ENCODE measurements at regions not wholly inside any gene's neighbourhood (a gene's known extent, or its start where the extent isn't known, plus 50 kb on each side); places are given as distances from the start of the nearest gene placed in this dataset.
"Not testable (repeated sequence)": the region's sequence is repeated elsewhere in the genome, so short reads cannot be mapped to it uniquely, and the experiment has no call there.

DNA sequence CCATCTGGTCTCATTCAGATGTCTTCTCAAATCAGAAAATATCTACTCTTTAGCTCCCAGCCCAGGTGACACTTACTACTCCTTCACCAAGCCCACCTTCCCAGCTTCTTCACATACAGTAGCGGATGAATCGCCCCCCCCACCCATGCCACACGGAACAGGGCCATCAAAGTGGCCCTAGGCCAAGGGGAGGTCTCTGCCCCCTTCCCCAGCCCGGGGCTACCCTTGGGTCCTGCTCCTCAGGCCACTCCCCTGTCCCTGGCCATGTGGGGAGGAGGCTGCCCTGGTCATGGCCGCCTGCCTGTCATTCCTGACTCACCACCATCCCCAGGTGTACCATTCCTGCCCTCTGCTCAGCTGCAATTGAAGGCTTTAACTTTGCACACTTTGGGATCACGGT lies 142.8 kb downstream of the NECTIN1 start:
- no peak for DNase-seq (ENCODE audit: low spot score)

DNA sequence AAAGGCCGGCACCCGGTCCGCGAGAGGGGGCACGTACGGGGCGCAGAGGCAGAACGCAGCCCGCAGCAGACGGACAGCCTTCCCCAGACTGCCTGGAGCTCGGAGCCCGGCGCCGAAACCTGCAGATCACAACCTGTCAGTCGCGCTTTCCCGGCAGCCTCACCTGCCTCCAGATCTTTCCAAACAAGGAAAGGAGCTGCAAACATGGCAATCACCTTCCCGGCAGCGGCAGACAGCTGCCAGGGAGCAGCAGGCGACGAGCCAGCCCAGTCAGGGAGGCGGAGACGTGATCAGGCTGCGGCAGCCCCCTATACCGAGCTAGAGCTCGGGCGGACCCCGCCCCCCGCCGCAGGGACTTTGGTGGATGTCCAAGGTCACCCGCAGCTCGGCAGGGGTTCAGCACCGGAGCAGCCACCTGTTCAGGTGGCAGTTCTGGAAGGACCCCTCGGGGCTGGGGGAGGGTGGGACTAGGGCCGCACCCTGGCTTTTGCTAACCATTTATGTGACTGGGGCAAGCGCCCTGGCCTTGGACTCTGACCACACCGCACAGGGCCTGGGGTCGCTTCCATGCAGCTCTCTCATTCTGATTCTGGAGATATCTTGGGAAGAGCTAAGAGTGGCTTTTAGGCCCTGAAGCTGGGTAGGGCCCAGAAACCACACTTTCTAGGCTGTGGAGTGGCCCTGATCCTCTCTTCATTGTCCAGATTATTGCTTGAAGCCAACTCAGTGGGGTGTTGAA lies 143.8 kb downstream of the NECTIN1 start:
- DNase-seq (ENCODE audit: low spot score), result no peak

GRCh38 chr11:119584193-119585042 lies 144.6 kb downstream of the NECTIN1 start:
- no peak for DNase-seq (ENCODE audit: low spot score)

- no peak for DNase-seq (ENCODE audit: low spot score)
These were observed 145.4 kb downstream of the NECTIN1 start for GRCh38 chr11:119583585-119583984.

DNA sequence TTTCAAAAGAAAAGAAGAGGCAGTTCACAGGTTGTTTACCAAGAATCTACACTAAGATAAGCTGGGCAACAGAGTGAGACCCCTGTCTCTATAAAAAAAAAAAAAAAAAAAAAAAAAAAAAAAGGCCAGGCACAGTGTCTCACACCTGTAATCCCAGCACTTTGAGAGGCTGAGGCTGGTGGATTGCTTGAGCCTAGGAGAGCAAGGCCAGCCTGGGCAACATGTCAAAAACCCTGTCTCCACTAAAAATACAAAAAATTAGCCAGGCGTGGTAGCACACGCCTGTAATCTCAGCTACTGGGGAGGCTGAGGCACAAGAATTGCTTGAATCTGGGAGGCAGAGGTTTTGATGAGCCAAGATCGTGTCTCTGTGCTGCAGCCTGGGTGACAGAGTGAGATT lies 147.6 kb downstream of the NECTIN1 start:
- DNase-seq (ENCODE audit: low spot score), result not testable (repeated sequence)

GRCh38 chr11:119580751-119581150 lies 148.2 kb downstream of the NECTIN1 start:
- no peak for DNase-seq (ENCODE audit: low spot score)

DNA sequence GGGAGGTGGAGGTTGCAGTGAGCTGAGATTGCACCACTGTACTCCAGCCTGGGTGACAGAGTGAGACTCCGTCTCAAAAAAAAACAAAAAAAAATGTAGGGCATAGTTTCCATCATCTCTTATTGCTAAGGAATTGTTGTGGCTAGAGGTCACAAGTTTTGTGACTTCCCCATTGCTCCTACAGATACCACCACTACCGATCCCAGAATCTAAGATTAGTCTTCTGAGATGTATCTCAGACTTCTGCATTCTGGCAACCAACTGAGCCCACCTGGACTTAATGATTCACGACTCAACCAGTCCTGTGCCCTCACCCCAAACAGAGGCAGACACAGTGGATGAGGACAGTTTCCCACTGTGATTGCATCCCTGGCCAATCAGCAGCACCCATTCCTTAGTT lies 148.9 kb downstream of the NECTIN1 start:
- DNase-seq (ENCODE audit: low spot score), result no peak

DNA sequence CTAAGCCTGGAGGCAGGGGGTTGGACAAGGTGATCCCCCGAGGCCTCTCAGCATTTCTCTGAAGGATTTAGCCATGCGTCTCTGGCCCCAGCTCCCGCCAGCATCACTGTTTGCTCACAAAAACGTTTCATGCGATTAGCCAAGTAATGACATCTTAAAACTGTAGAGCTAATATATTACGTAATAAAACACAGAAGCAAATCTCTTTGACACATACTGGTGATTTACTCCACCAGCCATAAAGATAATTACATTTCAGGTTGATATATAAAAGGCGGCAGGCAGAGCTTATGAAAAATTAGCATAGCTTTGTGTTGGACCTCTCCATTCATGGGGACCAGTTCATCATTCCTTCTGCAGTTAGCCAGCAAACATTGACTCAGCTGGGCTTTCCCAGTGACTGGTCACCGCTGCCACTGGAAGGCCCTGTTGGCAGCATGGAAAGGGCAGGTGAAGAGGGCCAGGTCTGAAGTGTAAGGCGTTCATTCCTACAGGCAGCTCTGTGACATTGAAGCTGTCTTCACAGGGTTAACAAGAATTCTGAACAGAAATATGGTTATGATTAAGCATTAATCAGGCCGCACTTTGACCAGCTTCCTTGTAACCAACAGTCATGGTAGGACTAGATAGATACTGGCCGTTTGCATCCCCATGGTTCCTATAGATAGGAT lies 150.3 kb downstream of the NECTIN1 start:
- DNase-seq (ENCODE audit: low spot score), result no peak

GRCh38 chr11:119573858-119574257 lies 150.9 kb upstream of the THY1 start:
- DNase-seq (ENCODE audit: low spot score), result no peak

GRCh38 chr11:119572481-119573424 lies 149.8 kb upstream of the THY1 start:
- no peak for DNase-seq (ENCODE audit: low spot score)

DNA sequence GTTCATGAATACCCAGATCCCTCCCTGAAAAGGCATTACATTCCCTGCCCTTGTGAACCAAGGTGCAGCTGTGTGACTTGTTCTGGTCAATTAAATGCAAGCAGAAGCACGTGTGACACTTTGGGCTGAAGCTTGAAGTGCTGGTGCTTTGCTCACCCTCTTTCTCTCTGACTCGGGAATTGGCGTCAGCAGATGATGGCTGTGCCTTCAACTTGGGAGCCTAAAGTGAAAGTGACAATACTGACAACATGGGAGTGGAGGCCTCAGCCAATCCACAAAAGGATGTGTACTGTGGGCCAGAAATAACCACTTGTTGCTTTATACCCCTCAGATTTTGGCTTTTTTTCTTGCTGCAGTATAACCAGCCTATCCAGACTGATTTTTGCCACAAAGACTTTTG lies 148.3 kb upstream of the THY1 start:
- no peak for DNase-seq (ENCODE audit: low spot score)

DNA sequence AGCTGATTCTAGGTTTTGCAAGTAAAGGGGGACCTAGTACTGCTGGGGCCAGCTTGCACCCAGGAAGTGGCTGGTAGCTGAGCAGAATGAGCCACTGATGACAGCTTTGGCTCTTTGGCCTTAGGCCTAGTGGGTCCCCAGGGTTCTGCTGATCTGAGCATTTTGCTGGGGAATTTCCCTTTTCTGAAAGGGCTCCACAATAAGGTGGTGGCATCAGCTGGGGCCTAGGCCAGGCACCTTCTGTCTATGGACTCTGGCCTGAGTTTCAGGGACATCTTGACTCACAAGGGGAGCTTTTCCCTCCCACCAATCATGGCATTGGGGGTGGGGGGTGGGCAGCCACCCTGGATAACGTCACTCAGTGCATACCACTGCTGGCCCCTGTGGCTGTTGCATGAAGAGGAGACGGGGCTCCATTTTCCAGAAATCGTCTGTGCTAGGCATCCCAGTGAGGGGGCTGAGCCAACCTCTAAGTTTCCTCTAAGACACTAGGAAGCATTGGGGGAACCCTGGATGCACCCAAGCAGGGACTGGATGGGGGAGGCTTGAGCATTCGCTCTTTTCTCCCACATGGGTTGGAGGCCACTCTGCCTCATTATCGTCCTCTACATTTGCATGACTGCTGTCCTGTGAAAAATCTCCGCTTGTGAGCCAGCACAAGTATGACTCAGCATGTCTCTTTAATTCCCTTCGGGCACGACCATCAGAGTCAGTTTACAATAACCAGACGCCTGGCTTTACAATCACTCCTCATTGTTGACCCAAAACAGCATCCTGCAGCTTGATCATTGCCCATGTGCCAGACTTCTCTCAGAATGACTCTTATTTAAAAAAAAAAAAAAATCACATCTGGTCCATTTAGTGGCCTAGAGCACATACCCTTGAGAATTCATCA lies 145.0 kb upstream of the THY1 start:
- DNase-seq (ENCODE audit: low spot score), result no peak

- no peak for DNase-seq (ENCODE audit: low spot score)
These were observed 143.3 kb upstream of the THY1 start for GRCh38 chr11:119566319-119566718.

DNA sequence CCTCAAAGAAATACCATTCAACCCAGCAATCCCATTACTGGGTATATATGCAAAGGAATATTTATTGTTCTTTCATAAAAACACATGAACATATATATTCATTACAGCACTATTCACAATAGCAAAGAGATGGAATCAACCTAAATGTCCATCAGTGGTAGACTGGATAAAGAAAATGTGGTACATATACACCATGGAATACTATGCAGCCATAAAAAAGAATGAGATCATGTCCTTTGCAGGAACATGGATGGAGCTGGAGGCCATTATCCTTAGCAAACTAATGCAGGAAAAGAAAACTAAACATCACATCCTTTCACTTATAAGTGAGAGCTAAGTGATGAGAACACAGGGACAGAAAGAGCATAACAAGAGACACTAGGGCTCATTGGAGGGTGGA lies 142.7 kb upstream of the THY1 start:
- not testable (repeated sequence) for DNase-seq (ENCODE audit: low spot score)

DNA sequence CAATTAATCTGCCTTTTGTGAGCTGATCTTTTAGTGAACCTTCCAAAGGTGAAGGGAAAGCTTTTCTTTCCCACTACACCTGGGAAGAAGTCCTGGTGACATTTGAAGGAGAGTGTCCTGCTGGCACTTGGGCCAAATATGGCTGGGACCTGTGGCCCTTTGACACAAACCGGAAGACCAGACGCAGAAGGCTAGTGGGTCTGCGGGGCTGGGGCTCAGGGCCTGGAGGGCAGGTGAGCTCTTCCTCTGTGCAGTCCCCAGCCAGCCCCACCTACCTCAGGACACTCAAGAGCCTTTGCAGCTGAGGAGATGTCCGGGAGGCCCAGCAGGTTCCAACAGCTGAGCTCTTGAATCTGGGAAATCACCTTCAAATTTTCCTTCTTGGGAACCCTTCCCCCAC lies 138.0 kb upstream of the THY1 start:
- DNase-seq (ENCODE audit: low spot score), result no peak

- DNase-seq (ENCODE audit: low spot score), result no peak
These were observed 137.3 kb upstream of the THY1 start for GRCh38 chr11:119560291-119560690.

- no peak for DNase-seq (ENCODE audit: low spot score)
These were observed 129.1 kb upstream of the THY1 start for GRCh38 chr11:119552106-119552485.

- DNase-seq (ENCODE audit: low spot score), result no peak
These were observed 128.6 kb upstream of the THY1 start for GRCh38 chr11:119551420-119552105.

DNA sequence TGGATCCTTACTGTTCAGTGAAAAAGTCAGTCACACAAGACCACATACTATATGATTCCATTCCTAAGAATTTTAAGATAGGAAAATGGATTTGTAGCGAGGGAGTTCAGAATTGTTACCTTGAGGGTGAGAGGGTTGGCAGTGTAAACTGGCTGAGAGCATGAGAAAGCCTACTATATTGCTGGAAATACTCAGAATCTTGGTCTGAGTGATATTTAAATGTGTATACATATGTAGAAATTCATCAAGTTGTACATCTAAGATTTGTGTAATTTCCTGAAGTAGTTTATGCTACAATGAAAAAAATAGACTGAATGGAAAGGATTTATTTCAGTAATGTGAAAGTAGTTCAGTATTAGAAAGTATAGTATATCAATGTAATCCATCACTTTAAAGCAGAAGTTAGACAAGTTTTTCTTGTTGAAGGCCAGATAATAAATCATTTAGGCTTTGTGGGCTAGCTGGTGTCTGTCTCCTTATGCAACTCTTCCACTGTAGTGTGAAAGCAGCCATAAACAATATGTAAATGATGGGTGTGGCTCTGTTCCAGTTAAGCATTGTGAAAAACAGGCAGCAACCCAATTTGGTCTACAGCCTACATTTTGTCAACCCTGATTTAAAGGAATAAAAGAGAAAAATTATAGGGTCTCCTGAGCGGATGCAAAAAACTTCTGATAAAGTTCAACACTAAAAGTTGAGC lies 127.2 kb upstream of the THY1 start:
- no peak for DNase-seq (ENCODE audit: low spot score)

GRCh38 chr11:119547511-119547910 lies 124.5 kb upstream of the THY1 start:
- no peak for DNase-seq (ENCODE audit: low spot score)

Measured in CD4-positive, alpha-beta T cell treated with Interleukin-6 at 100 ng/mL for 8 hours (primary cell).